GM18868 (cell line): ENCODE measurements at regions not wholly inside any gene's neighbourhood (a gene's known extent, or its start where the extent isn't known, plus 50 kb on each side); places are given as distances from the start of the nearest gene placed in this dataset.
"Not testable (repeated sequence)": the region's sequence is repeated elsewhere in the genome, so short reads cannot be mapped to it uniquely, and the experiment has no call there.

Experiments
- ATAC-seq: cut with Tn5 transposase; IDR thresholded peaks from one replicate; pipeline ENCODE4 v1.9.1; 2021; ENCODE audit warnings: mild to moderate bottlenecking, moderate library complexity; ENCODE audit not compliant: unreplicated experiment

- ATAC-seq = no peak
These were observed 150.9 kb upstream of the STMND1 start for GRCh38 chr6:16950825-16951495.

GRCh38 chr6:16950302-16950701 is 151.5 kb upstream of the STMND1 start:
- no peak for ATAC-seq

GRCh38 chr6:16949716-16950115 is 152.1 kb upstream of the STMND1 start:
- no peak for ATAC-seq

- no peak for ATAC-seq
These were observed 153.5 kb upstream of the STMND1 start for GRCh38 chr6:16948396-16948795.

GRCh38 chr6:16947375-16948015 is 154.4 kb upstream of the STMND1 start:
- no peak for ATAC-seq

GRCh38 chr6:16944596-16944995 is 157.3 kb upstream of the STMND1 start:
- ATAC-seq = no peak

GRCh38 chr6:16939839-16940238 is 162.0 kb upstream of the STMND1 start:
- no peak for ATAC-seq

GRCh38 chr6:16939351-16939750 is 162.5 kb upstream of the STMND1 start:
- no peak for ATAC-seq

GRCh38 chr6:16936893-16937292 is 165.0 kb upstream of the STMND1 start:
- no peak for ATAC-seq

- ATAC-seq = no peak
These were observed 167.9 kb upstream of the STMND1 start for GRCh38 chr6:16933961-16934360.

GRCh38 chr6:16933532-16933931 is 168.3 kb upstream of the STMND1 start:
- ATAC-seq = no peak

- ATAC-seq = no peak
These were observed 168.9 kb upstream of the STMND1 start for GRCh38 chr6:16932920-16933319.

GRCh38 chr6:16931079-16931478 is 169.8 kb upstream of the ATXN1 start:
- not testable (repeated sequence) for ATAC-seq

- ATAC-seq = no peak
These were observed 169.2 kb upstream of the ATXN1 start for GRCh38 chr6:16930432-16930831.

GRCh38 chr6:16929809-16930208 is 168.5 kb upstream of the ATXN1 start:
- no peak for ATAC-seq

- no peak for ATAC-seq
These were observed 167.1 kb upstream of the ATXN1 start for GRCh38 chr6:16928387-16928786.

GRCh38 chr6:16927205-16927604 is 165.9 kb upstream of the ATXN1 start:
- ATAC-seq = no peak

GRCh38 chr6:16925461-16925860 is 164.2 kb upstream of the ATXN1 start:
- ATAC-seq = no peak

GRCh38 chr6:16922282-16922681 is 161.0 kb upstream of the ATXN1 start:
- ATAC-seq = no peak

- no peak for ATAC-seq
These were observed 160.3 kb upstream of the ATXN1 start for GRCh38 chr6:16921399-16922110.

GRCh38 chr6:16918586-16918985 is 157.3 kb upstream of the ATXN1 start:
- ATAC-seq = no peak

GRCh38 chr6:16914184-16914583 is 152.9 kb upstream of the ATXN1 start:
- no peak for ATAC-seq
